GM18870 (cell line): ENCODE measurements at regions not wholly inside any gene's neighbourhood (a gene's known extent, or its start where the extent isn't known, plus 50 kb on each side); places are given as distances from the start of the nearest gene placed in this dataset.

Experiments used
- ATAC-seq: cut with Tn5 transposase; IDR thresholded peaks from one replicate; pipeline ENCODE4 v1.9.1; 2021; ENCODE audit warnings: moderate library complexity; ENCODE audit not compliant: unreplicated experiment

GRCh38 chr1:102083192-102083591, 86.5 kb upstream of the OLFM3 start:
- no peak for ATAC-seq

GRCh38 chr1:102074874-102075273, 78.1 kb upstream of the OLFM3 start:
- ATAC-seq = no peak

- ATAC-seq = no peak
Observed at GRCh38 chr1:102071451-102071850, 74.7 kb upstream of the OLFM3 start.

GRCh38 chr1:102050556-102050955, 53.8 kb upstream of the OLFM3 start:
- no peak for ATAC-seq

GRCh38 chr1:102047724-102048123, 51.0 kb upstream of the OLFM3 start:
- no peak for ATAC-seq
